Peyer's patch (tissue), 4 donors: ENCODE measurements at regions not wholly inside any gene's neighbourhood (a gene's known extent, or its start where the extent isn't known, plus 50 kb on each side); places are given as distances from the start of the nearest gene placed in this dataset.
"Not testable (repeated sequence)": the region's sequence is repeated elsewhere in the genome, so short reads cannot be mapped to it uniquely, and the experiment has no call there.

Source experiments
- DNase-seq, 3 donors: peaks; one replicate each; pipeline ENCODE4 v3.0.0-alpha.2; 2017 to 2019
- H3K27ac ChIP-seq, 4 donors: fragments of 200-600 bp; sonication (generic); one replicate each; pipeline ENCODE4 v1.5.1; 2016 to 2019
- H3K27me3 ChIP-seq, 2 donors: fragments of 200-600 bp; sonication (generic); one replicate each; pipeline ENCODE4 v1.5.1; 2019
- H3K36me3 ChIP-seq, 3 donors: fragments of 200-600 bp; sonication (generic); one replicate each; pipeline ENCODE4 v1.5.1; 2016 to 2019
- H3K4me1 ChIP-seq, 4 donors: fragments of 200-600 bp; sonication (generic); one replicate each; pipeline ENCODE4 v1.5.1; 2016 to 2019
- H3K4me3 ChIP-seq, 4 donors: fragments of 200-600 bp; sonication (generic); 1 replicate in 3 of 4; 2 replicates in 1 of 4; pipeline ENCODE4 v1.5.1; 2016 to 2019; ENCODE audit warnings: mild to moderate bottlenecking in 1 of 4
- H3K9me3 ChIP-seq, 4 donors: fragments of 200-600 bp; sonication (generic); one replicate each; pipeline ENCODE4 v1.5.1; 2016 to 2019; ENCODE audit warnings: mild to moderate bottlenecking in 1 of 4
- POLR2A ChIP-seq, 2 donors: fragments of 450-650 bp; IDR thresholded peaks; one replicate each; pipeline ENCODE4 v1.5.1; 2017; ENCODE audit warnings: antibody characterized with exemption in 2 of 2, mild to moderate bottlenecking in 2 of 2, moderate library complexity in 2 of 2
- TF ChIP-seq, protein P1 (sequence below), 6 experiments: fragments of 450-650 bp in 4 of 6; fragments of 200-600 bp in 2 of 6; sonication (generic) in 1 of 6; IDR thresholded peaks; one replicate each; pipeline ENCODE4 v1.5.1; 2017 to 2019; ENCODE audit warnings: antibody characterized with exemption in 6 of 6, mild to moderate bottlenecking in 3 of 6, moderate library complexity in 1 of 6

DNA sequence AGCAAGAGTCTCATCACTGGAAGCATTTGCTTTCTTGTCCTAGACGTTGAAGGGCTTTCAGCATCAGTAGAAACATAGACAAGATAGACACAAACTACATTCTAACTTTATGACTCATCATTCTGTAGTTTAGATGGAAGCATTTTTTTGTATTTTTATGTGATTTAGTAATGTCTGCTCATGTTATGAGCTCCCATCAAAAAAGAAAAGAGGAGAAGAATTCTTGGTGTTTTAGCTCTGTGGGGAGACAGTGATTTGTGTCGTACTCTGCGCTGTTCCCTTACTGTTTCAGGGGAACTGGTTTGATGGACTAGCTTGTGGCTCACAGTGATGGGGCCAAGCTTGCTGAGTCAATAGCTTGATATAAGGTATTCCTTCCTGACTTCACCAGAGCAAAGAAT, 159.2 kb upstream of the WWC1 start:
- Histone ChIP-seq H3K36me3 (no peaks in the 10 kb centered on the region), H3K9me3 (no peaks in the 10 kb centered on the region), H3K27me3 (no peaks in the 10 kb centered on the region), H3K4me3 (no peak overlapping the region), H3K27ac (no peak overlapping the region), H3K4me1 (no peaks in the 10 kb centered on the region)
- DNase-seq = no peak
- no peak for TF ChIP-seq POLR2A (IDR thresholded peaks at IDR 0.05)
- TF ChIP-seq, protein P1, sequence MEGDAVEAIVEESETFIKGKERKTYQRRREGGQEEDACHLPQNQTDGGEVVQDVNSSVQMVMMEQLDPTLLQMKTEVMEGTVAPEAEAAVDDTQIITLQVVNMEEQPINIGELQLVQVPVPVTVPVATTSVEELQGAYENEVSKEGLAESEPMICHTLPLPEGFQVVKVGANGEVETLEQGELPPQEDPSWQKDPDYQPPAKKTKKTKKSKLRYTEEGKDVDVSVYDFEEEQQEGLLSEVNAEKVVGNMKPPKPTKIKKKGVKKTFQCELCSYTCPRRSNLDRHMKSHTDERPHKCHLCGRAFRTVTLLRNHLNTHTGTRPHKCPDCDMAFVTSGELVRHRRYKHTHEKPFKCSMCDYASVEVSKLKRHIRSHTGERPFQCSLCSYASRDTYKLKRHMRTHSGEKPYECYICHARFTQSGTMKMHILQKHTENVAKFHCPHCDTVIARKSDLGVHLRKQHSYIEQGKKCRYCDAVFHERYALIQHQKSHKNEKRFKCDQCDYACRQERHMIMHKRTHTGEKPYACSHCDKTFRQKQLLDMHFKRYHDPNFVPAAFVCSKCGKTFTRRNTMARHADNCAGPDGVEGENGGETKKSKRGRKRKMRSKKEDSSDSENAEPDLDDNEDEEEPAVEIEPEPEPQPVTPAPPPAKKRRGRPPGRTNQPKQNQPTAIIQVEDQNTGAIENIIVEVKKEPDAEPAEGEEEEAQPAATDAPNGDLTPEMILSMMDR (IDR thresholded peaks at IDR 0.05) = no peak

DNA sequence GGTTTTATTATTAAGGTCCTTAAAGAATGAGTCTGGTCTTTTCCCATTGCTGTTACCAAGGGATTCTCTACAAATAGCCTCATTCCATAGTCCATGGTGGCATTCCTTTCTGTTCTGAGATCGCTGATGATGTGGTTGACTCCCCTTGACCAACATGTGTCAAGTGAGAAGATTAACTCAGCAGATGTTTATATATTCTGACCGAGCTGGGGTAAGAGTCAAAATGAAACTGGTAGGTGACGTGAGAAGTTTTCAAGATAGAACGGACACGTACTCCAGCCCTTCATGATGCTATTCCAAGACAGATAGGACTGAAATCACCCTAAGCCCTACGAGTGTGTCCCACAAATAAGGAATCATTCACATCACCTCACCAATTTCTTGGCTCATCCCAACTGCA, 155.5 kb upstream of the WWC1 start:
- Histone ChIP-seq H3K36me3 (no peaks in the 10 kb centered on the region), H3K27ac (no peak overlapping the region), H3K9me3 (no peaks in the 10 kb centered on the region), H3K4me3 (no peak overlapping the region), H3K27me3 (no peaks in the 10 kb centered on the region), H3K4me1 (no peaks in the 10 kb centered on the region)
- no peak for TF ChIP-seq POLR2A (IDR thresholded peaks at IDR 0.05)
- TF ChIP-seq, protein P1 (IDR thresholded peaks at IDR 0.05) = no peak
- DNase-seq = no peak

DNA sequence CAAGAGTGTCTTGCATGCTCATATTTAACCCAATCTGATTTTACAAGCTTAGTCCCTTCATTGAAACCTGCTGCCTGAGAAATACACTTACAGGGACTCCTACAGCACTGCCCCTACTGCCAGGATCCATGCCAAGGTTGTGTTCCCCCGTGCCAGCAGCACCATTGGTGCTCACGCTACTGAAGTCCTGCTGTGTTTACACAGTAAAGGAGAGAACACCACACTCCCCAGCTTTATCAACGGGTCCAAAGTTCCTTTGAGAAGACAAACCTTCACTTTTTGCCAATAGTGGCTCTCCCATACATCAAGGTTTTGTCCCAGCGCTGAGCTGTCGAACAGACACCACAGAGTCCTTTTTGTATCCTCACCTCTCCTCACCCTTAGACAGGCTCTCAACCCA, 155.1 kb upstream of the WWC1 start:
- Histone ChIP-seq H3K9me3 (no peaks in the 10 kb centered on the region), H3K4me3 (no peak overlapping the region), H3K27me3 (no peaks in the 10 kb centered on the region), H3K27ac (no peak overlapping the region), H3K36me3 (no peaks in the 10 kb centered on the region), H3K4me1 (no peaks in the 10 kb centered on the region)
- no peak for DNase-seq
- TF ChIP-seq, protein P1 (IDR thresholded peaks at IDR 0.05) = no peak
- TF ChIP-seq POLR2A (IDR thresholded peaks at IDR 0.05) = no peak

DNA sequence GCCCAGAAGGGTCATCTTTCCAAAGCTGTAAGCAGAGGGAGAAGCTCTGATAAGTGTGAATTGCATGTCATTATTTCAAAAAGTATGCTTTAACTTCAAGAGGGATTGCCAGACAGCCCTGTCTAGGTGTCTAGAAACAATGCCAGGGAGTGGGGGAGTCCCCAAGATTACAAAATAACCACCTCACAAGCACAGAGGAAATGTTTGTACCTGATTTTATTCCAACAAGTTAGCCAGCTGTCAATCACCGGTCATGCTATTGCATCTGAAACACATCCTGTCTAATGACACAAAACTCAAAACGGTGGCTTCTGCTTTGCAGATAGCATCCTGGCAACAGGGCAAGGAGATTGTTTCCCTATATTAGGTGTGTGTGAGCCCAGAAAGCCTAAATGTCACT, 154.2 kb upstream of the WWC1 start:
- Histone ChIP-seq H3K27ac (no peak overlapping the region), H3K9me3 (no peaks in the 10 kb centered on the region), H3K36me3 (no peaks in the 10 kb centered on the region), H3K4me1 (no peaks in the 10 kb centered on the region), H3K4me3 (no peak overlapping the region), H3K27me3 (no peaks in the 10 kb centered on the region)
- no peak for TF ChIP-seq POLR2A (IDR thresholded peaks at IDR 0.05)
- TF ChIP-seq, protein P1 (IDR thresholded peaks at IDR 0.05) = no peak
- no peak for DNase-seq

DNA sequence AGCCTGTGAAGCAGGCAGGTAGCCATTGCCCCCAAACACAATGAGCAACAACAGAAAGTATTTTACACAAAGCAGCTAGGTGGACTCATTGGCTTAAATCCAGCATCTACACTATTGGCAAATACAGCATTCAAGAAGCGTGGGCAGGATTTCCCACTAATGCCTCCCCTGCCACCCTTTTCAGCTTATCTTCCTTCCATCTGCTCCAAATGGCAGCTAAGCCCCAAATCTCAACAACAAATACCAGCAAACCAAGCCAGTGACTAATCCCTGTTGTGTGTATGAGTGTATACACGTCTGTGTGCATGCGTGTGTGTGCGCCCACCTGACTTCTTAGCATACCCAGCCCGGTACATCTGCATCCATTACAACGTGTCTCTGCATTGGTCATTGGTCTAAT, 151.2 kb upstream of the WWC1 start:
- TF ChIP-seq, protein P1 (IDR thresholded peaks at IDR 0.05) = no peak
- TF ChIP-seq POLR2A (IDR thresholded peaks at IDR 0.05) = no peak
- H3K27ac ChIP-seq = no peak overlapping the region
- no peaks in the 10 kb centered on the region for H3K36me3 ChIP-seq
- no peaks in the 10 kb centered on the region for H3K9me3 ChIP-seq
- no peak for DNase-seq
- no peaks in the 10 kb centered on the region for H3K27me3 ChIP-seq
- H3K4me1 ChIP-seq = no peaks in the 10 kb centered on the region
- H3K4me3 ChIP-seq = no peak overlapping the region

DNA sequence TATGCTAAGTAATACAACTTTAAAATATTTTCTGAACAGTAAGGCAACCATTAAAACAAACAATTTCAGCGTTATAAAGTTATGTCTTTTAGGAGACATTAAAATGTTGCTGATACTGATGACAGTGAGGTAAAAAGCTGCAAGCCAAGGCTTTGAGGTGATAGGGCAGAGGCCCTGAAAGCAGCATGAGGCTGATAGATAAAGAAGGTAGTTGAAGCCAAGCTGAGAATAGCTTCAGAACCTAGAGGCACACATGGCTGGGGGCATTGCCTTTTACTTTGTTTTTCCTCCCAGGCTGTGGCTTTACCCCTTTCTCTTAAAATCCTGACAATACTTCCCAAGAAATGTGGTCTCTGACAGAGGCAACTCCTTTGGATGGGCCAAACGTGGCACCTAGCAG, 149.0 kb upstream of the WWC1 start:
- H3K9me3 ChIP-seq = no peaks in the 10 kb centered on the region
- DNase-seq = no peak
- no peaks in the 10 kb centered on the region for H3K27me3 ChIP-seq
- no peak overlapping the region for H3K27ac ChIP-seq
- no peaks in the 10 kb centered on the region for H3K36me3 ChIP-seq
- no peak overlapping the region for H3K4me3 ChIP-seq
- TF ChIP-seq, protein P1 (IDR thresholded peaks at IDR 0.05) = no peak
- no peak for TF ChIP-seq POLR2A (IDR thresholded peaks at IDR 0.05)
- no peaks in the 10 kb centered on the region for H3K4me1 ChIP-seq

DNA sequence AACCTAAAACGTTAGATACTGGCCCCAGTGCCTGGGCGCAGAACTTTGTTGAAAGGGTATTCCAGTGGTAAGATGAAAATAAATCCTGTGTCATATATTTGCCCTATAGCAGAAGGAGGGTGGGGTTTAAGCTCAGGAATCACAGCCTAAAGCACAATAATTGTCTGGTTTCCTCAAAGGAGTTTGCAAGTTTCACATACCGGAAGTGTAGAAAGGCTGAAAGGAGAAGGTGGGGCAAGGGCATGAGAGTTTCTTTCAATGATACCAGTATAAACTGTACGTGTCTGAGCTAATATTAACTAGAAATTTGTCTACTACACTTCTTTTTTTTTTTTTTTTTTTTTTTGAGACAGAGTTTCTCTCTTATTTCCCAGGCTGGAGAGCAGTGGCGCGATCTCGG, 147.9 kb upstream of the WWC1 start:
- not testable (repeated sequence) for H3K27ac ChIP-seq, DNase-seq, H3K4me3 ChIP-seq, H3K36me3 ChIP-seq, H3K9me3 ChIP-seq, H3K4me1 ChIP-seq, H3K27me3 ChIP-seq
